BLaER1 (cell line): ENCODE measurements at regions not wholly inside any gene's neighbourhood (a gene's known extent, or its start where the extent isn't known, plus 50 kb on each side); places are given as distances from the start of the nearest gene placed in this dataset.

Experiments
- H3K27ac ChIP-seq: shearing (Covaris generic); formaldehyde crosslinking; 2 replicates; pipeline ENCODE4 v1.8.1; 2022
- H3K27me3 ChIP-seq: shearing (Covaris generic); formaldehyde crosslinking; 2 replicates; pipeline ENCODE4 v1.8.1; 2022
- H3K36me3 ChIP-seq: shearing (Covaris generic); formaldehyde crosslinking; 2 replicates; pipeline ENCODE4 v1.8.1; 2022
- H3K4me1 ChIP-seq: shearing (Covaris generic); formaldehyde crosslinking; 2 replicates; pipeline ENCODE4 v1.8.1; 2022
- H3K4me2 ChIP-seq: shearing (Covaris generic); formaldehyde crosslinking; 2 replicates; pipeline ENCODE4 v1.8.1; 2022
- H3K4me3 ChIP-seq: shearing (Covaris generic); formaldehyde crosslinking; 2 replicates; pipeline ENCODE4 v1.8.1; 2022
- H3K9ac ChIP-seq: shearing (Covaris generic); formaldehyde crosslinking; 2 replicates; pipeline ENCODE4 v1.8.1; 2022
- H3K9me3 ChIP-seq: shearing (Covaris generic); formaldehyde crosslinking; 2 replicates; pipeline ENCODE4 v1.8.1; 2022
- H4K20me1 ChIP-seq: shearing (Covaris generic); formaldehyde crosslinking; 2 replicates; pipeline ENCODE4 v1.8.1; 2022
- Cebpa-rat ChIP-seq: shearing (Covaris generic); IDR thresholded peaks from 2 replicates; pipeline ENCODE4 v1.8.1; 2022

DNA sequence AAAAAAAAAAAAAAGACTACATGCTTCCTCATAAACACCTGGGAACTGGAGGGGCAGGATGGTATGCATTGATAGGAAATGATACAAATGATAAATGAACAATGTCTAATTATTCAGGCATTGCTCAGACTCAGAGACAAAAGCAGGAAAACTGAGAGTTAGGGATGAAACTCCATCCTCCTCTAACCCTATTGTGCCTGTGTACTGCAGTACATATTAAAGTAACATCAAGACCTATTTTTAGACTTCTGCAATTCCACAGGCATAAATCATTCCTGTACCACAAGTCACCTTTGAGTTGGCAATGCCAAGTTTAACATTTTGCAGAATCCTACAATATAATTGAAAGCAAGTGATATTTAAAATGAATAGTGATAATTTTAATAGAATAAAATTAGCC lies 156.5 kb upstream of the USP15 start:
- Histone ChIP-seq H3K9me3 (no peaks in the 10 kb centered on the region), H4K20me1 (no peaks in the 10 kb centered on the region), H3K27me3 (no peaks in the 10 kb centered on the region), H3K4me3 (no peak overlapping the region), H3K4me1 (no peaks in the 10 kb centered on the region), H3K36me3 (no peaks in the 10 kb centered on the region), H3K4me2 (no peak overlapping the region), H3K9ac (no peak overlapping the region), H3K27ac (no peak overlapping the region)
- no peak for TF ChIP-seq Cebpa-rat

DNA sequence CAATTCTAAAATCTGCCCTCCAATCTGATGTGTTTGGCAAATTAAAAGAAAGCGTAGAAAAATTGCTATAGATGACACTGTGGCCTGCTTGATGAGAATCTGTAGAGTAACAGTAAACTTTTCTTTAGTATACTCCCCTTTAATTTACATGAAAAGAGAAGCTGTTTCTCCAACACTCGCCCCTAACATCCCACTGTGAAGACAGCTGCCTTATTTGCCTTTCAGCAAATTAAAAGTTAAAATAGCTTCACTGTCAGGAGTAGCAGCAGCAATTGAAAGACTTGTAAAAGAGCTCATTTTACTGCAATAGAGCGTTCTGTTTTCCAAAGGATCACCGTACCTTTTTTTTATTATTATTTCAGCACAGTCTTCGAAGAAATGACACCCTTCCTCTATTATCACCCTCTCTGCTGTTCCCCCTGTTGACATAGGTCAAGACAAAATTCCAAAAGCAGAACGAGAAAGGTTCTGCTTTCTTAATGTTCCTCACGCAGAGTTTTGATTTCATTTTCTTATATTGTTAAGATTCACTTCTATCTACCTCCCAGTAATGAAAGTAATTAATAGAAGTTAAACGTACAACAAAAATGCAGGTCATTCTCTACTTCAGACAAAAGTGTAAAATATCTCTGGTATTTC lies 153.5 kb upstream of the USP15 start:
- Histone ChIP-seq H3K9me3 (no peaks in the 10 kb centered on the region), H3K27me3 (no peaks in the 10 kb centered on the region), H3K4me1 (no peaks in the 10 kb centered on the region), H3K4me2 (no peak overlapping the region), H3K4me3 (no peak overlapping the region), H3K36me3 (no peaks in the 10 kb centered on the region), H3K27ac (no peak overlapping the region), H3K9ac (no peak overlapping the region), H4K20me1 (no peaks in the 10 kb centered on the region)
- TF ChIP-seq Cebpa-rat: no peak

DNA sequence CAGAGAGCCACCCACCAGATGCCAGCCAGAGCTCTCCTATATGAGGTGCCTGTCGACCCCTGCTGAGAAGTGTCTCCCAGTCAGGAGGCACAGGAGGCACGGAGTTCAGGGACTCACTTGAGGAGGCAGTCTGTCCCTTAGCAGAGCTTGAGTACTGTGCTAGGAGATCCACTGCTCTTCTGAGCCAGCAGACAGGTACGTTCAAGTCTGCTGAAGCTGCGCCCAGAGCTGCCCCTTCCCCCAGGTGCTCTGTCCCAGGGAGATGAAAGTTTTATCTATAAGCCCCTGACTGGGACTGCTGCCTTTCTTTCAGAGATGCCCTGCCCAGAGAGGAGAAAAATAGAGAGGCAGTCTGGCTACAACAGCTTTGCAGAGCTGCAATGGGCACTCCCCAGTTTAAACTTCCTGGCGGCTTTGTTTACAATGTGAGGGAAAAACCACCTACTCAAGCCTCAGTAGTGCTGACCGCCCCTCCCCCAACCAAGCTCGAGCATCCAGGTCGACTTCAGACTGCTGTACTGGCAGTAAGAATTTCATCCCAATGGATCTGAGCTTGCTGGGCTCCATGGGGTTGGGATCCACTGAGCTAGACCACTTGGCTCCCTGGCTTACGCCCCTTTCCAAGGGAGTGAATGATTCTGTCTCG lies 146.7 kb upstream of the USP15 start:
- no peak overlapping the region for H3K27ac ChIP-seq
- no peaks in the 10 kb centered on the region for H3K4me1 ChIP-seq
- H3K27me3 ChIP-seq: no peaks in the 10 kb centered on the region
- H3K36me3 ChIP-seq: no peaks in the 10 kb centered on the region
- no peak for TF ChIP-seq Cebpa-rat
- no peak overlapping the region for H3K9ac ChIP-seq
- H3K4me3 ChIP-seq: no peak overlapping the region
- no peaks in the 10 kb centered on the region for H3K9me3 ChIP-seq
- H4K20me1 ChIP-seq: no peaks in the 10 kb centered on the region
- no peak overlapping the region for H3K4me2 ChIP-seq

DNA sequence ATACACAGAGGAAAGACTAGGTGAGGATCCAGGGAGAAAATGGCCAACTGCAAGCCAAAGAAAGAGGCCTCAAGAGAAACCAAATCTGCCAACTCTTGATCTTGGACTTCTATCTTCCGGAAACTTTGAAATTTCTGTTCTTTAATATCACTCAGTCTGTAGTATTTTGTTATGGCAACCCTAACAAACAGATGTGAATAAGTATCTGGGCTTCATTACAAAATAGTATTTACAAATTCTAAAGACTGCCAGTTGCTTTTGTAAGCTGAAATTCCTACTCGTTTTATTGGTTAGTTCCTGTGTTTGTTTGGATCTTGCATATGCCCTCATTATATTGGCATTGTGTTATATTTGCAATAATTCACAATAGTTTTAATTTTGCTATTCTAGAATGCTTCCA lies 143.2 kb upstream of the USP15 start:
- Histone ChIP-seq H3K36me3 (no peaks in the 10 kb centered on the region), H3K4me3 (no peak overlapping the region), H3K27me3 (no peaks in the 10 kb centered on the region), H3K9me3 (no peaks in the 10 kb centered on the region), H3K27ac (no peak overlapping the region), H3K4me1 (no peaks in the 10 kb centered on the region), H3K9ac (no peak overlapping the region), H3K4me2 (no peak overlapping the region), H4K20me1 (no peaks in the 10 kb centered on the region)
- TF ChIP-seq Cebpa-rat: no peak

DNA sequence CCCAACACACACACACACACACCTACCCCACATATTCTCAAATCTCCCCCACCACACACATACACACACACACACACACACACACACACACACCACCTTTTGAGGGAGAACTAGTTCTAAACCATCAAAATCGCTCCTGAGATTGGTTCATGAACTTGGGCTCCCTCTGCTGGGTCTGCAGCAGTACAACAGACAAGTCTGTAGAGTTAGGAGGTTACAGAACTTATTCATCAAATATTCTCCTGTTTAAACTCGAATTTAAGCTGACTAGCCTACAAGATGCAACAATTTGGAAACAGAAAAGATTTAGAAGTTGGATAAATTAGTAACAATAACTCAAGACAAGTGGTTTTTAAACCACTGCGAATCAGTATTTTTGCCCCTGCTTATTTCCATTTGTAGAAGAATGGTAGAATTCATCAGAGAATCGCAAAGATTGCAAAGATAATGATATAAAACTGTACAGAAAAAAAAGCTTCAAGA lies 136.4 kb upstream of the USP15 start:
- H3K4me2 ChIP-seq: no peak overlapping the region

DNA sequence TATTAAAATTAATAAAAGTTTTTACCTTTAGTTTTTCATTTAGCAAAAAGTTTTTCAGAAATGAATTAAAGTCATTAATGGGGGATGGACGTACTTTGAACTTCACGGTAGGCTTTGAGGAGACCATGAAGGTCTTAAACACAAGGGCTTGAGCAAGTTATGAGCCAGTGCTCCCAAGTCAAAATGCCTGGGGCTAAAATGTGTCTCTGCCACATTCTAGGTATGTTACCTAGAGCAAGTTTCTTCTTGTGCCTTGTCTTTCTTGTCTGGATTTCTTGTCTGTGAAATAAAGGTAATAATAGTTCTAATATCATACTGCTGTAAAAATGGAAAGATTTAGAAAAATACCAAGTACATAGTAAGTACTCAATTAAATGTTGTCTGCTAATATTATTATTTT lies 132.7 kb upstream of the USP15 start:
- H3K9ac ChIP-seq: no peak overlapping the region
- no peak overlapping the region for H3K4me2 ChIP-seq
- no peaks in the 10 kb centered on the region for H3K36me3 ChIP-seq
- no peaks in the 10 kb centered on the region for H3K27me3 ChIP-seq
- H4K20me1 ChIP-seq: no peaks in the 10 kb centered on the region
- H3K9me3 ChIP-seq: no peaks in the 10 kb centered on the region
- TF ChIP-seq Cebpa-rat: no peak
- H3K27ac ChIP-seq: no peak overlapping the region
- H3K4me1 ChIP-seq: peaks cover 10% of the 10 kb centered on the region; the same call in 1 of the 2 replicates
- H3K4me3 ChIP-seq: no peak overlapping the region

More for the DNA sequence above, 136.4 kb upstream of the USP15 start:
- no peak overlapping the region for H3K4me3 ChIP-seq
- TF ChIP-seq Cebpa-rat: no peak
- H4K20me1 ChIP-seq: no peaks in the 10 kb centered on the region
- H3K27me3 ChIP-seq: no peaks in the 10 kb centered on the region
- H3K9ac ChIP-seq: no peak overlapping the region
- H3K4me1 ChIP-seq: peaks cover 7% of the 10 kb centered on the region; the same call in 1 of the 2 replicates
- no peaks in the 10 kb centered on the region for H3K9me3 ChIP-seq
- no peak overlapping the region for H3K27ac ChIP-seq
- H3K36me3 ChIP-seq: no peaks in the 10 kb centered on the region

DNA sequence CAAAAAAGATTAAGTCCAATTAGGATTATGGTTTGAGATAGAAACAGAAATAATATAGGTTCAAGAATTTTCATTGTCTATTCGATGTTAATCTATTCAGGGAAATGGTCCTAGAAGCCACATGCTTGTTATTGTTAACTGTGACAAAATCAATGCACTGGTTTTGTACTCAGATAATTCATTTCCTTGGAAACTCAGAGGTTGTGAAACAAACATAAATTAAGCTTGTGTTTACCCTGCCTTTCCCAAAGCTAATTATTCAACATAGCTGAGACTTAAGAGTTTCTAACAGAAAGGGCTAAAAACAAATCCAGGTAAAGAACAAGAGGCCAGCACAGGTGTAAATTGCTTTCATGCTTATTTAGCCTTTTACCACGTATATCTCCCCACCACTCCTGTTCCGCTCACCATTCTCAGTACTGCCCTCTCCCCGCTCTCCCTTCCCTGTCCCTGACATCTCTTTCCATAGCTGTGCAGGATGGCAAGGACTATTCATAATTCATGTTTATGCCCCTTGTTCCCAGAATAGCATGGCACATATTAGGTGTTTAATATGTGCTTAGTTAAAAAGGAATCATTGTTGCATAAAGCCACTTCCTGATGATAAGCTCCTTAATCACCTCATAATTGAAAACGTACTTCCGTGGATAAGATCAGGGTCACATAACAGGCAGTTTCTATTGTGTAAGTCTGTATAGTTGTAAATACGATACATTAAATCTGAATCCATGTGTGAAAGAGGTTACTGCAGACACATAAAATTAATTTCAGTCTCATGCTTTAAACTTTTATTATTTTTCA lies 131.8 kb upstream of the USP15 start:
- 0 out of 2 replicates have a peak overlapping the region, but pooled peaks have one; percentile 21 for H3K4me2 ChIP-seq
- no peaks in the 10 kb centered on the region for H3K36me3 ChIP-seq
- H3K9ac ChIP-seq: no peak overlapping the region
- no peaks in the 10 kb centered on the region for H3K9me3 ChIP-seq
- no peak for TF ChIP-seq Cebpa-rat
- no peaks in the 10 kb centered on the region for H3K27me3 ChIP-seq
- H4K20me1 ChIP-seq: no peaks in the 10 kb centered on the region
- H3K4me1 ChIP-seq: peaks cover 10% of the 10 kb centered on the region; the same call in 1 of the 2 replicates
- no peak overlapping the region for H3K4me3 ChIP-seq
- no peak overlapping the region for H3K27ac ChIP-seq

DNA sequence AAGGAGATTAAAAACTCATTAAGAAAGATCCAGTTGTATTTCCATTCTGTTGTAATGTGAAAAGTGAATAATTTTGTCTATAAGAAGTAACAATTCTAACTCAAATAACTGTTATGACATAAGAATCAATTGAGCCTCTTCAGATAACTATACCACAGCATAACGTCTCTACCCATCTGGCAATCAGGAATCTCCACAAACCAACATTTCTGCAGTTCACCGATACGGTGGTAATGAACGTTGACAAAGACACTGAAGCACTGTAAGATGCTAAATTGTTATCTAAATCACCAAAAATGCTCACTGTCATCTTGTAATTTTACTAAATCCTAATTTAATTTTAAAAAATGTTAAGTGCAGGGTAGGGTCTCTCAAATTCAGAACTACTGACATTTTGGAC lies 130.9 kb upstream of the USP15 start:
- H3K27me3 ChIP-seq: no peaks in the 10 kb centered on the region
- H3K9me3 ChIP-seq: no peaks in the 10 kb centered on the region
- H3K4me3 ChIP-seq: no peak overlapping the region
- no peaks in the 10 kb centered on the region for H4K20me1 ChIP-seq
- peaks cover 10% of the 10 kb centered on the region; the same call in 1 of the 2 replicates for H3K4me1 ChIP-seq
- no peak overlapping the region for H3K9ac ChIP-seq
- no peak overlapping the region for H3K4me2 ChIP-seq
- H3K36me3 ChIP-seq: no peaks in the 10 kb centered on the region
- no peak for TF ChIP-seq Cebpa-rat
- H3K27ac ChIP-seq: no peak overlapping the region

DNA sequence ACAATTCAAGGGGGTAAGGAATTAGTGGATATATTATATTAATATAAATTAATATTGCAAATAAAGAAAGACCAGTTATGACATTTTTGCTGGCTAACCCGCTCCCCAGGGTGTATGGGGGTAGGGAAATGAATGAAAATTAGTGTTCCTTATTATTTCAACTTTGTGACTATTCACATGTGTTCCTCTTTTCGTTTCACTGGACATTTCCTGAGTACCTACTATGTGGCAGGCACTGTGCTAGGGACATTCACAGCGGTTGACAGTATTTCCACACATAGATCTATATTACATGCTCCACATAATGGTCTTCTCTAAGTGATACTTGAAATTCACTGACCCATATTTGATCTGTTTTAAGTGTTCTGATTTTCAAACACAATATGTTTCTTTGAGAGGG lies 129.8 kb upstream of the USP15 start:
- Histone ChIP-seq H3K9me3 (no peaks in the 10 kb centered on the region), H3K9ac (no peak overlapping the region), H3K4me3 (no peak overlapping the region), H3K27me3 (no peaks in the 10 kb centered on the region), H3K36me3 (no peaks in the 10 kb centered on the region), H3K4me1 (peaks cover 10% of the 10 kb centered on the region; the same call in 1 of the 2 replicates), H3K4me2 (no peak overlapping the region), H4K20me1 (no peaks in the 10 kb centered on the region), H3K27ac (no peak overlapping the region)
- no peak for TF ChIP-seq Cebpa-rat
